ENCODE measurements at regions not wholly inside any gene's neighbourhood (a gene's known extent, or its start where the extent isn't known, plus 50 kb on each side); places are given as distances from the start of the nearest gene placed in this dataset.

- TF ChIP-seq POLR2A (IDR thresholded peaks at IDR 0.05) (no peak), CTCF (IDR thresholded peaks at IDR 0.05) (no peak), POLR2AphosphoS5 (IDR thresholded peaks at IDR 0.05; ENCODE audit: insufficient read depth in 1 of 2, low read depth in 1 of 2) (no peak)
Measured at GRCh38 chr5:16392718-16393117, 72.9 kb downstream of the ZNF622 start.

All from vagina (tissue), 2 donors.